DOHH2 (cell line): ENCODE measurements at regions not wholly inside any gene's neighbourhood (a gene's known extent, or its start where the extent isn't known, plus 50 kb on each side); places are given as distances from the start of the nearest gene placed in this dataset.

Experiments
- H3F3A ChIP-seq: fragments of 200-600 bp; sonication (generic), shearing (Covaris generic); 2 replicates; pipeline ENCODE4 v1.6.0; 2016; ENCODE audit warnings: antibody characterized with exemption, mild to moderate bottlenecking; ENCODE audit not compliant: control insufficient read depth, insufficient read depth
- H3K27ac ChIP-seq: fragments of 200-600 bp; sonication (generic); 2 replicates; pipeline ENCODE4 v1.5.1; 2014; ENCODE audit warnings: low read depth, mild to moderate bottlenecking, low read length, moderate library complexity
- H3K27me3 ChIP-seq: fragments of 200-600 bp; sonication (generic); 2 replicates; pipeline ENCODE4 v1.6.1; 2014; ENCODE audit warnings: mild to moderate bottlenecking, low read length, mixed read lengths; ENCODE audit not compliant: control insufficient read depth
- H3K36me3 ChIP-seq: fragments of 200-600 bp; sonication (generic); 2 replicates; pipeline ENCODE4 v1.6.1; 2014; ENCODE audit warnings: mild to moderate bottlenecking, low read length, moderate library complexity, mixed read lengths; ENCODE audit not compliant: control insufficient read depth
- H3K4me1 ChIP-seq: fragments of 200-600 bp; sonication (generic); 2 replicates; pipeline ENCODE4 v1.6.1; 2014; ENCODE audit warnings: mild to moderate bottlenecking, low read length, mixed read lengths; ENCODE audit not compliant: control insufficient read depth
- H3K4me2 ChIP-seq: fragments of 200-600 bp; sonication (generic); 2 replicates; pipeline ENCODE4 v1.6.0; 2014; ENCODE audit warnings: mild to moderate bottlenecking, low read length, moderate library complexity
- H3K4me3 ChIP-seq: fragments of 200-600 bp; sonication (generic); 2 replicates; pipeline ENCODE4 v1.5.1; 2014; ENCODE audit warnings: mild to moderate bottlenecking, low read length, mixed read lengths
- H3K79me2 ChIP-seq: fragments of 200-600 bp; sonication (generic); 2 replicates; pipeline ENCODE4 v1.6.1; 2014; ENCODE audit warnings: mild to moderate bottlenecking, low read length, mixed read lengths; ENCODE audit not compliant: control insufficient read depth
- H3K9me2 ChIP-seq: fragments of 200-600 bp; sonication (generic); replicated peaks from 2 replicates; pipeline ENCODE4 v1.6.1; 2014; ENCODE audit warnings: mild to moderate bottlenecking, low read length, mixed read lengths; ENCODE audit not compliant: control insufficient read depth
- H3K9me3 ChIP-seq: fragments of 200-600 bp; sonication (generic); 2 replicates; pipeline ENCODE4 v1.6.1; 2014; ENCODE audit warnings: antibody characterized with exemption, low read length, mixed read lengths; ENCODE audit not compliant: control insufficient read depth, insufficient read depth
- H4K20me1 ChIP-seq: fragments of 200-600 bp; sonication (generic); 2 replicates; pipeline ENCODE4 v1.6.0; 2014; ENCODE audit warnings: low read depth, mild to moderate bottlenecking, antibody characterized with exemption, low read length, moderate library complexity; ENCODE audit not compliant: control insufficient read depth, insufficient read depth
- CTCF ChIP-seq: fragments of 200-600 bp; sonication (generic); IDR thresholded peaks from one replicate; pipeline ENCODE4 v1.5.1; 2014; ENCODE audit warnings: antibody characterized with exemption, mild to moderate bottlenecking, low read depth, low read length; ENCODE audit not compliant: poor library complexity, severe bottlenecking
- EZH2phosphoT487 ChIP-seq: fragments of 200-600 bp; sonication (generic); IDR thresholded peaks from 2 replicates; pipeline ENCODE4 v1.6.1; 2017; ENCODE audit warnings: borderline replicate concordance, mild to moderate bottlenecking, antibody characterized with exemption, low read length, moderate library complexity, mixed read lengths

GRCh38 chr2:17235167-17235566, 283.1 kb downstream of the RAD51AP2 start:
- Histone ChIP-seq H3K27ac (no peak overlapping the region), H3K9me3 (peaks cover 8% of the 10 kb centered on the region; the same call in 1 of the 2 replicates), H4K20me1 (no peaks in the 10 kb centered on the region), H3K4me3 (no peak overlapping the region), H3K79me2 (no peaks in the 10 kb centered on the region), H3F3A (no peaks in the 10 kb centered on the region), H3K36me3 (no peaks in the 10 kb centered on the region), H3K27me3 (no peaks in the 10 kb centered on the region), H3K4me1 (no peaks in the 10 kb centered on the region), H3K9me2 (no peaks in the 10 kb centered on the region), H3K4me2 (no peak overlapping the region)
- TF ChIP-seq CTCF (no peak), EZH2phosphoT487 (no peak)

GRCh38 chr2:17232776-17233556, 285.3 kb downstream of the RAD51AP2 start:
- Histone ChIP-seq H3K79me2 (no peaks in the 10 kb centered on the region), H3K36me3 (no peaks in the 10 kb centered on the region), H3K4me2 (no peak overlapping the region), H3K4me1 (no peaks in the 10 kb centered on the region), H4K20me1 (no peaks in the 10 kb centered on the region), H3K9me3 (peaks cover 4% of the 10 kb centered on the region; the same call in 1 of the 2 replicates), H3K4me3 (no peak overlapping the region), H3K27me3 (no peaks in the 10 kb centered on the region), H3K9me2 (no peaks in the 10 kb centered on the region), H3K27ac (no peak overlapping the region), H3F3A (no peaks in the 10 kb centered on the region)
- TF ChIP-seq EZH2phosphoT487: no peak
- TF ChIP-seq CTCF: no peak

- Histone ChIP-seq H3K36me3 (no peaks in the 10 kb centered on the region), H3K9me3 (no peaks in the 10 kb centered on the region), H3K9me2 (no peaks in the 10 kb centered on the region), H3F3A (no peaks in the 10 kb centered on the region), H3K27me3 (no peaks in the 10 kb centered on the region), H3K4me3 (no peak overlapping the region), H3K27ac (no peak overlapping the region), H3K4me1 (no peaks in the 10 kb centered on the region), H3K79me2 (no peaks in the 10 kb centered on the region), H3K4me2 (no peak overlapping the region), H4K20me1 (no peaks in the 10 kb centered on the region)
- no peak for TF ChIP-seq CTCF
- no peak for TF ChIP-seq EZH2phosphoT487
Measured at GRCh38 chr2:17231394-17231965, 286.8 kb downstream of the RAD51AP2 start.
